Nephron (organoid): ENCODE measurements at regions not wholly inside any gene's neighbourhood (a gene's known extent, or its start where the extent isn't known, plus 50 kb on each side); places are given as distances from the start of the nearest gene placed in this dataset.

Experiments
- H3K27ac Mint-ChIP-seq, 3 experiments: 2 replicates each; pipeline ENCODE4 v1.8.0; 2020; ENCODE audit warnings: mixed read lengths in 3 of 3, mild to moderate bottlenecking in 2 of 3, moderate library complexity in 1 of 3
- H3K27me3 Mint-ChIP-seq: 2 replicates; pipeline ENCODE4 v1.8.0; 2021; ENCODE audit warnings: low read depth, mild to moderate bottlenecking, moderate library complexity, mixed read lengths
- H3K36me3 Mint-ChIP-seq: 2 replicates; pipeline ENCODE4 v1.8.0; 2020; ENCODE audit warnings: low read depth, mixed read lengths
- H3K4me1 Mint-ChIP-seq: 2 replicates; pipeline ENCODE4 v1.8.0; 2020; ENCODE audit warnings: mixed read lengths
- H3K4me3 Mint-ChIP-seq, 3 experiments: 2 replicates each; pipeline ENCODE4 v1.8.0; 2020; ENCODE audit warnings: mild to moderate bottlenecking in 3 of 3, mixed read lengths in 3 of 3, moderate library complexity in 2 of 3
- H3K9me3 Mint-ChIP-seq: 2 replicates; pipeline ENCODE4 v1.8.0; 2020; ENCODE audit warnings: mixed read lengths
- TF ChIP-seq, protein P1 (sequence below), 3 experiments: fragments of 200-600 bp; sonication (generic); IDR thresholded peaks; one replicate each; pipeline ENCODE4 v1.5.0; 2021; ENCODE audit warnings: antibody characterized with exemption in 3 of 3; ENCODE audit not compliant: unreplicated experiment in 3 of 3

GRCh38 chr15:31230630-31231485 lies 95.8 kb upstream of the KLF13 start:
- TF ChIP-seq, protein P1, sequence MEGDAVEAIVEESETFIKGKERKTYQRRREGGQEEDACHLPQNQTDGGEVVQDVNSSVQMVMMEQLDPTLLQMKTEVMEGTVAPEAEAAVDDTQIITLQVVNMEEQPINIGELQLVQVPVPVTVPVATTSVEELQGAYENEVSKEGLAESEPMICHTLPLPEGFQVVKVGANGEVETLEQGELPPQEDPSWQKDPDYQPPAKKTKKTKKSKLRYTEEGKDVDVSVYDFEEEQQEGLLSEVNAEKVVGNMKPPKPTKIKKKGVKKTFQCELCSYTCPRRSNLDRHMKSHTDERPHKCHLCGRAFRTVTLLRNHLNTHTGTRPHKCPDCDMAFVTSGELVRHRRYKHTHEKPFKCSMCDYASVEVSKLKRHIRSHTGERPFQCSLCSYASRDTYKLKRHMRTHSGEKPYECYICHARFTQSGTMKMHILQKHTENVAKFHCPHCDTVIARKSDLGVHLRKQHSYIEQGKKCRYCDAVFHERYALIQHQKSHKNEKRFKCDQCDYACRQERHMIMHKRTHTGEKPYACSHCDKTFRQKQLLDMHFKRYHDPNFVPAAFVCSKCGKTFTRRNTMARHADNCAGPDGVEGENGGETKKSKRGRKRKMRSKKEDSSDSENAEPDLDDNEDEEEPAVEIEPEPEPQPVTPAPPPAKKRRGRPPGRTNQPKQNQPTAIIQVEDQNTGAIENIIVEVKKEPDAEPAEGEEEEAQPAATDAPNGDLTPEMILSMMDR (IDR thresholded peaks at IDR 0.05; ENCODE audit: unreplicated experiment in 3 of 3): no peak
- Mint-ChIP-seq H3K4me1 (peaks cover 17% of the 10 kb centered on the region), H3K4me3 (no peak overlapping the region), H3K9me3 (no peaks in the 10 kb centered on the region), H3K27me3 (peaks cover 14% of the 10 kb centered on the region), H3K27ac (no peak overlapping the region), H3K36me3 (no peaks in the 10 kb centered on the region)

- H3K4me1 Mint-ChIP-seq: peaks cover 37% of the 10 kb centered on the region
- TF ChIP-seq, protein P1 (IDR thresholded peaks at IDR 0.05; ENCODE audit: unreplicated experiment in 3 of 3): no peak
- no peak overlapping the region for H3K27ac Mint-ChIP-seq
- H3K27me3 Mint-ChIP-seq: peaks cover 4% of the 10 kb centered on the region
- no peaks in the 10 kb centered on the region for H3K9me3 Mint-ChIP-seq
- H3K36me3 Mint-ChIP-seq: no peaks in the 10 kb centered on the region
- H3K4me3 Mint-ChIP-seq: no peak overlapping the region
These were observed 91.8 kb upstream of the KLF13 start for GRCh38 chr15:31234815-31235214.

DNA sequence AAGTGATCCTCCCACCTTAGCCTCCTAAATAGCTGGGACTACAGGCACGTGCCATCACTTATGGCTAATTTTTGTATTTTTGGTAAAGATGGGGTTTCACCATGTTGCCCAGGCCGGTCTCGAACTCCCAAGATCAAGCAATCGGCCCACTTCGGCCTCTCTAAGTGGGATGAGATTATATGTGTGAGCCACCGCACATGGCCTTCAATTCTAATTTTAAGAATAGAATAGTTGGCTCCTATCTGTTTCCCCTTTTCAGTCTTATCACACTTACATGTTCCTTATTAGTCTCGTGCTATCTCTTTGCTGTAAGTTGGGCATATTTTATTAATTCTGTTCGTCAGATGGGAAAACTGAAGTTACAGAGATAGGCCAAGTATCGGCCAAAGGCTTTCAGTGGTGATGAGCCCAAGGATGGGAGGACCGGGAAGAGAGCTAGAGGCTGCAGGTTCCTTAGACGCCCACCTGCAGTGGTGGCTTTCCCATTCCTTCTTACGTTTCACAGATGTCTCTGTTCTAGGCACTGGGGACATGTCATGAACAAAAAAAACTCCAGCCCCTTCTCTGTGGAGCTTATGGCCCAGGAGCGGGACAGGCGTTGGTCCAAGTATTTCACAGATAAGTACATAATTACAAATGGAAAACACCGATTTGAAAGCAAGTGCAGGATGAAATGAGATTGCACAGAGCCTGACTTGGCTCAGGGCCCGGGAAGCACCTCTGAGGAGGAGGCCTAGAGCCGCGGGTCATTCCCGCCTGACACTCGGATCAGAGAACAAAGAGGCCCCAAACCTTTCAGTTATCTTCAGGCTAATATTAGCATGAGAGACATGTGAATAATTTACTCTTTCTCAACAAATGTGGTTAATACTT lies 91.1 kb upstream of the KLF13 start:
- peaks cover 37% of the 10 kb centered on the region for H3K4me1 Mint-ChIP-seq
- no peaks in the 10 kb centered on the region for H3K36me3 Mint-ChIP-seq
- no peaks in the 10 kb centered on the region for H3K9me3 Mint-ChIP-seq
- H3K4me3 Mint-ChIP-seq: peak overlapping the region in 1 of 3 experiments; percentile 37
- peaks cover 4% of the 10 kb centered on the region for H3K27me3 Mint-ChIP-seq
- H3K27ac Mint-ChIP-seq: peak overlapping the region; percentile 30 to 84 (median 77)
- TF ChIP-seq, protein P1 (IDR thresholded peaks at IDR 0.05; ENCODE audit: unreplicated experiment in 3 of 3): no peak

DNA sequence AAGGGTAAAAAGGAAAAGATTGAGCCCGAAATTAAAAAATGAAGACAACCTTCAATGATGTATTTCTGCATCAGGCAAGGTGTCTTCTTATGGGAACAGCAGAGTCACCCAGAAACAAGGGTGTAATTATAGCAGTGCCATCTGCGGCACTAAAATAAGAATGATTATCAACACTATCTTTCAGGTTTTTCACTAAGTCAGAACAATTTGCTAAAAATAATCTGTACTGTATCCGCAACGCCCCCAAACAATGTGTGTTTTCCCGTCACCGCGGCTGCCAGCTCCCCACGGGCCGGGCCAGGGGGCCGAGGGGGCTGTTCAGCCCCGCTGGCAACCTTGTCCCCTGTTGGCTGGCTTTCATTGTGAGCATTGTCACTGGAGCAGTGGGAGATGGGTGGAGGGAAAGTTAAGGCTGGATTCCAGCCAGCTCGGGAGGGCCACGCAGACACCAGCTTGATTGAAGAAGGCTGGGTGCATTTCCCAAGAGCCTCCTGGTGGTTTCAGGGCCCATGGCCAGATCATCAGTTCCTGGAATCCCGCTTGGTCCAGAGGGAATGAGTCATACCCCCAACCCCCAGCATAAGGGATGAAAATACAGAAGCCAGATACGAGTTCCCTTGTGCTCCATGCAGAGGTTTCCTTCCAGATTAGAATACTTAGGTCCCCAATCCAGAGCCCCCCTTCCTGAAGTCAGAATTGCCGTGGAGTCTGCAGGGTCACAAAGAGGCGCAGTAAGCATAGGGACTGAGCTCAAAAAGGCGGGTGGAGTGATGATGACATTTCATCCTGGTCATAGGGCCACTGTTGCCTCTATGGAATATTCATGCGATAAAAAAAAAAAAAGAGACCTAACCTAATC lies 90.2 kb upstream of the KLF13 start:
- TF ChIP-seq, protein P1 (IDR thresholded peaks at IDR 0.05; ENCODE audit: unreplicated experiment in 3 of 3): no peak
- Mint-ChIP-seq H3K9me3 (no peaks in the 10 kb centered on the region), H3K4me1 (peaks cover 37% of the 10 kb centered on the region), H3K4me3 (peak overlapping the region in 1 of 3 experiments; percentile 37), H3K27ac (peak overlapping the region; percentile 30 to 84 (median 77)), H3K36me3 (no peaks in the 10 kb centered on the region), H3K27me3 (no peaks in the 10 kb centered on the region)

DNA sequence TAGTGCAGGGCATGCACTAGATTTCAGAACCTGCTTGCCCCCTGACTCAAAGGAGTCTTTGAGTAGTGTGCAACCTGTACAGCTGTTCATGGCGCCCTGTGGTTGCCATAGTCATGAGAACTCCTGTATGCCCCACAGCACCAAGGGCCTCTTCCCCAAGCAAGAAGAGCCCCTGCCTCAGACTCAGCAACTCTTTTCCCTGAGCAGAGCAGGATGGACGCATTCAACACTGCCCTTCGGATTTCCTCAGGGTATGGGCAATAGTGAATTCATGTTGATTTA lies 89.7 kb upstream of the KLF13 start:
- Mint-ChIP-seq H3K27ac (peak overlapping the region in 2 of 3 experiments; percentile 77 to 84), H3K27me3 (no peaks in the 10 kb centered on the region)
- TF ChIP-seq, protein P1 (IDR thresholded peaks at IDR 0.05; ENCODE audit: unreplicated experiment in 3 of 3): no peak

More for the DNA sequence above, 89.7 kb upstream of the KLF13 start:
- Mint-ChIP-seq H3K9me3 (no peaks in the 10 kb centered on the region), H3K4me1 (peaks cover 37% of the 10 kb centered on the region), H3K36me3 (no peaks in the 10 kb centered on the region), H3K4me3 (no peak overlapping the region)
